ENCODE measurements at regions not wholly inside any gene's neighbourhood (a gene's known extent, or its start where the extent isn't known, plus 50 kb on each side); places are given as distances from the start of the nearest gene placed in this dataset.
A peak's percentile ranks its signal among the peaks of the same experiment; 100 is the strongest.
"Not testable (repeated sequence)": the region's sequence is repeated elsewhere in the genome, so short reads cannot be mapped to it uniquely, and the experiment has no call there.

DNA sequence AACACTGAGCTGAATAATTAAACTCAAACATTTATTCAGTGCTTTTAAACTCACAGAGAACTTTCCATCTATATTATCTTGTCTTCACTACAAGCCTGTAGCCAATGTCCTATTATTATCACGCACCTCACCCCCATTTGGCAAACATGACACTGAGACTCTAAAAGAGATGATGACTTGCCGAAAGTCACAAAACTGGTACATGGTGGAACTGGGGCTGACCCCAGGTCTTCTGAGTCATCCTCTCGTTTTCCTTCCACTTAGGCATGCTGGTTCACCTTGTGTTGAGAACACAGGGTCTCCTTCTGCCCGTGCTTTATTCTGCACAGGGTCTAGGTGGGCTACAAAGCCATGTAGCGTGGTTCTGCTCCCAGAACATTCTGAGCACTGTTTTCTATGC, 230.0 kb upstream of the MGAT5 start:
- no peak overlapping the region for H3K4me3 ChIP-seq (ENCODE audit: low read depth, low read length)
- no peak for DNase-seq (ENCODE audit: low read depth)
- in situ Hi-C loops (cut with HindIII; ENCODE audit: low sequenced_read_pairs) = no loop called here
- TF ChIP-seq, protein P1, sequence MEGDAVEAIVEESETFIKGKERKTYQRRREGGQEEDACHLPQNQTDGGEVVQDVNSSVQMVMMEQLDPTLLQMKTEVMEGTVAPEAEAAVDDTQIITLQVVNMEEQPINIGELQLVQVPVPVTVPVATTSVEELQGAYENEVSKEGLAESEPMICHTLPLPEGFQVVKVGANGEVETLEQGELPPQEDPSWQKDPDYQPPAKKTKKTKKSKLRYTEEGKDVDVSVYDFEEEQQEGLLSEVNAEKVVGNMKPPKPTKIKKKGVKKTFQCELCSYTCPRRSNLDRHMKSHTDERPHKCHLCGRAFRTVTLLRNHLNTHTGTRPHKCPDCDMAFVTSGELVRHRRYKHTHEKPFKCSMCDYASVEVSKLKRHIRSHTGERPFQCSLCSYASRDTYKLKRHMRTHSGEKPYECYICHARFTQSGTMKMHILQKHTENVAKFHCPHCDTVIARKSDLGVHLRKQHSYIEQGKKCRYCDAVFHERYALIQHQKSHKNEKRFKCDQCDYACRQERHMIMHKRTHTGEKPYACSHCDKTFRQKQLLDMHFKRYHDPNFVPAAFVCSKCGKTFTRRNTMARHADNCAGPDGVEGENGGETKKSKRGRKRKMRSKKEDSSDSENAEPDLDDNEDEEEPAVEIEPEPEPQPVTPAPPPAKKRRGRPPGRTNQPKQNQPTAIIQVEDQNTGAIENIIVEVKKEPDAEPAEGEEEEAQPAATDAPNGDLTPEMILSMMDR (IDR thresholded peaks at IDR 0.05; ENCODE audit: low read depth, low read length, missing control alignments) = no peak

DNA sequence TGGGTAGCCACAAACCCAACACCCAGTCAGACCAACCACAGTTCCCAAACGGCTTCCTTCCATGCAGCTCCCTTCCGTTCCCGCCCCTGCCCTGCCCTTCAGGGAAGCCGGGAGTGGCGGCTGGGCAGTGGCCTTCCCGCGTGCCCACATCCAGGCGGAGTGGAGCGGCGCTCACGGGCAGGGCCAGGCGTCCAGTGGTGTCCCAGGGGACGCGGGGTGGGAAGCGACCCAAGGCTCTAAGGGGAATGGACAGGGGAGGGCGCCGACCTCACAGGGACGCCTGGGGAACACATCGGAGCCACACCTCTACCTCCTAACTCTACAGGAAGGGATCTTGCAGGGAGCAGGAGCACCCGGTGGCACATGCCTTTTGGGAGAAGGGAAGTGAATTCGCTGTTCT, 225.9 kb upstream of the MGAT5 start:
- no peak for DNase-seq (ENCODE audit: low read depth)
- H3K4me3 ChIP-seq (ENCODE audit: low read depth, low read length) = no peak overlapping the region
- in situ Hi-C loops (cut with HindIII; ENCODE audit: low sequenced_read_pairs) = no loop called here
- TF ChIP-seq, protein P1 (IDR thresholded peaks at IDR 0.05; ENCODE audit: low read depth, low read length, missing control alignments) = no peak

DNA sequence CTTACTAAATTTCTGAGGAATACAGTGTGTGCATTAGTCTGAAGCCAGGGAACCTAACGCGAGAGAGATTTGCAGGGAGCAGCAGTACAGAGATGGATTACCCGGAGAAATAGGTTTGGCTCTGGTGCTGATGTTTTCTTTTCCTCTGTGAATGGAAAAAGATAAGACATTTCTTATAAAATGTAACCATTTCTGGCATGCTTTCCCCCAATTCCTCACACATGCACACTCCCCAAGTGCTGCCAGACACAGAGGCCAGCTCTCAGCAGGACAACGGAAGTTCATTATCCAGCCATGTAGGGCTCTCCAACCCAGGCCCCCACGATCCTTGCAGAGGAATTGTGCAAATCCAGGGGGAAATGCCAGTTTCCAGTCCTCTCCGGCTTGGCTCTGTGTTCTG, 224.5 kb upstream of the MGAT5 start:
- in situ Hi-C loops (cut with HindIII; ENCODE audit: low sequenced_read_pairs) = no loop called here
- no peak overlapping the region for H3K4me3 ChIP-seq (ENCODE audit: low read depth, low read length)
- TF ChIP-seq, protein P1 (IDR thresholded peaks at IDR 0.05; ENCODE audit: low read depth, low read length, missing control alignments) = no peak
- peak; percentile 42 for DNase-seq (ENCODE audit: low read depth)

DNA sequence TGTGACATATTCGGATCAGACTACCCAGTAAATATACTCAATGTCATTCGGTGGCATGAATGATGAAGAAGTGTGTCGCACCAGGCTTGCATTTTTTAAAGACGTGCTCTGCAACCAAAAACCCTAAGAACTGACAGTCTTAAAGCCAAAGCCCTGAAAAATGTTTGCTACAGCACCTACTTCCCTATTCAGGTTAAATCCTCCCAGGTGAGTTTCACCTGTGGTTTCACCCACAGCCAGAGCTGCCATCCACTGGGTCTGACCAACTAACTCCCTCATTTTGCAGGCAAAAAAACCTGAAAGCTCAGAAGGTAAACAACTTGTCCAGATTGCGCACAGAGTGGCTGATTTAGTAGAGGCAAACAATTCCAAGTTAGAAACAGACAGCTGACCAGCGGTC, 222.3 kb upstream of the MGAT5 start:
- no peak overlapping the region for H3K4me3 ChIP-seq (ENCODE audit: low read depth, low read length)
- TF ChIP-seq, protein P1 (IDR thresholded peaks at IDR 0.05; ENCODE audit: low read depth, low read length, missing control alignments) = no peak
- DNase-seq (ENCODE audit: low read depth) = no peak
- in situ Hi-C loops (cut with HindIII; ENCODE audit: low sequenced_read_pairs) = no loop called here

GRCh38 chr2:134035605-134036370, 218.1 kb upstream of the MGAT5 start:
- TF ChIP-seq, protein P1 (IDR thresholded peaks at IDR 0.05; ENCODE audit: low read depth, low read length, missing control alignments) = no peak
- in situ Hi-C loops (cut with HindIII; ENCODE audit: low sequenced_read_pairs) = no loop called here
- H3K4me3 ChIP-seq (ENCODE audit: low read depth, low read length) = no peak overlapping the region
- DNase-seq (ENCODE audit: low read depth) = no peak

GRCh38 chr2:134039912-134040581, 213.8 kb upstream of the MGAT5 start:
- no peak overlapping the region for H3K4me3 ChIP-seq (ENCODE audit: low read depth, low read length)

DNA sequence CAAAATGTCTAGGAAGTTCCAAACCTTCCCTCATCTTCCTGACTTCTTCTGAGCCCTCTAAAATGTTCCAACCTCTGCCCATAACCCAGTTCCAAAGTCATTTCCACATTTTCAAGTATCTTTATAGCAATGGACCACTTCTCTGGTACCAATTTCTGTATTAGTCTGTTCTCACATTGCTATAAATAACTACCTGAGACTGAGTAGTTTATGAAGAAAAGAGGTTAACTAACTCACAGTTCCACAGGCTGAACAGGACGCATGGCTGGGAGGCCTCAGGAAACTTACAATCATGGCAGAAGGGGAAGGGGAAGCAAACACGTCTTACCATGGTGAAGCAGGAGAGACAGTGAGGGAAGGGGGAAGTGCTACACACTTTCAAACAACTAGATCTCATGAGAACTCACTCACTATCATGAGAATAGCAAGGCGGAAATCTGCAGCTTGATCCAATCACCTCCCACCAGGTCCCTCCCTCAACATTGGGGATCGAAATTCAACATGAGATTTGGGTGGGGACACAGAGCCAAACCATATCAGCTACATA, 213.2 kb upstream of the MGAT5 start:
- DNase-seq (ENCODE audit: low read depth); H3K4me3 ChIP-seq (ENCODE audit: low read depth, low read length); in situ Hi-C loops (cut with HindIII; ENCODE audit: low sequenced_read_pairs): not testable (repeated sequence)

More at GRCh38 chr2:134039912-134040581, 213.8 kb upstream of the MGAT5 start:
- DNase-seq (ENCODE audit: low read depth) = no peak
- TF ChIP-seq, protein P1 (IDR thresholded peaks at IDR 0.05; ENCODE audit: low read depth, low read length, missing control alignments) = no peak
- in situ Hi-C loops (cut with HindIII; ENCODE audit: low sequenced_read_pairs) = no loop called here

Data from astrocyte of the cerebellum (primary cell).